NT2/D1 (cell line): ENCODE measurements at regions not wholly inside any gene's neighbourhood (a gene's known extent, or its start where the extent isn't known, plus 50 kb on each side); places are given as distances from the start of the nearest gene placed in this dataset.

Experiments
- DNase-seq: peaks from one replicate; pipeline ENCODE4 v3.0.0-alpha.2; 2011; ENCODE audit warnings: low read depth, low spot score
- H3K27me3 ChIP-seq: 2 replicates; pipeline ENCODE4 v1.6.0; 2011; ENCODE audit warnings: mild to moderate bottlenecking; ENCODE audit not compliant: insufficient read length, insufficient read depth
- H3K36me3 ChIP-seq: 2 replicates; pipeline ENCODE4 v1.6.1; 2011; ENCODE audit warnings: mild to moderate bottlenecking, low read length, mixed read lengths; ENCODE audit not compliant: insufficient read depth, insufficient read length
- H3K4me1 ChIP-seq: 2 replicates; pipeline ENCODE4 v1.5.1; 2011; ENCODE audit not compliant: insufficient read depth, insufficient read length
- H3K4me3 ChIP-seq: 2 replicates; pipeline ENCODE4 v1.5.1; 2011; ENCODE audit warnings: low read depth; ENCODE audit not compliant: insufficient read length
- H3K9ac ChIP-seq: 2 replicates; pipeline ENCODE4 v1.6.0; 2011; ENCODE audit warnings: low read depth; ENCODE audit not compliant: insufficient read length
- H3K9me3 ChIP-seq: 2 replicates; pipeline ENCODE4 v1.5.1; 2011; ENCODE audit warnings: mild to moderate bottlenecking, low read length; ENCODE audit not compliant: insufficient read depth
- SUZ12 ChIP-seq: IDR thresholded peaks from 2 replicates; pipeline ENCODE4 v1.6.1; 2011; ENCODE audit not compliant: insufficient read length, insufficient read depth; ENCODE audit errors: extremely low read depth
- YY1 ChIP-seq: IDR thresholded peaks from 2 replicates; pipeline ENCODE4 v1.6.1; 2011; ENCODE audit not compliant: insufficient read length, insufficient read depth
- ZNF274 ChIP-seq: IDR thresholded peaks from 2 replicates; pipeline ENCODE4 v1.6.1; 2011; ENCODE audit warnings: mild to moderate bottlenecking, low read depth, low read length

GRCh38 chr14:85420278-85420677, 109.7 kb upstream of the FLRT2 start:
- no peak for TF ChIP-seq YY1
- no peak for TF ChIP-seq SUZ12
- no peak for TF ChIP-seq ZNF274
- Histone ChIP-seq H3K4me3 (no peak overlapping the region), H3K9me3 (no peaks in the 10 kb centered on the region), H3K4me1 (no peaks in the 10 kb centered on the region), H3K9ac (no peak overlapping the region), H3K27me3 (no peaks in the 10 kb centered on the region), H3K36me3 (no peaks in the 10 kb centered on the region)
- no peak for DNase-seq

- no peak overlapping the region for H3K9ac ChIP-seq
- no peak for TF ChIP-seq SUZ12
- TF ChIP-seq YY1 = no peak
- no peak for TF ChIP-seq ZNF274
- no peaks in the 10 kb centered on the region for H3K27me3 ChIP-seq
- no peaks in the 10 kb centered on the region for H3K4me1 ChIP-seq
- no peak overlapping the region for H3K4me3 ChIP-seq
- no peak for DNase-seq
- no peaks in the 10 kb centered on the region for H3K36me3 ChIP-seq
- no peaks in the 10 kb centered on the region for H3K9me3 ChIP-seq
These were observed 109.2 kb upstream of the FLRT2 start for GRCh38 chr14:85420707-85421106.

GRCh38 chr14:85421186-85421877, 108.6 kb upstream of the FLRT2 start:
- no peaks in the 10 kb centered on the region for H3K27me3 ChIP-seq
- no peak for DNase-seq
- no peaks in the 10 kb centered on the region for H3K36me3 ChIP-seq
- no peaks in the 10 kb centered on the region for H3K4me1 ChIP-seq
- H3K9me3 ChIP-seq = no peaks in the 10 kb centered on the region
- H3K4me3 ChIP-seq = no peak overlapping the region
- TF ChIP-seq SUZ12 (no peak), YY1 (no peak), ZNF274 (no peak)
- no peak overlapping the region for H3K9ac ChIP-seq

- no peak for DNase-seq
- Histone ChIP-seq H3K9me3 (no peaks in the 10 kb centered on the region), H3K4me1 (no peaks in the 10 kb centered on the region), H3K9ac (no peak overlapping the region), H3K4me3 (no peak overlapping the region), H3K27me3 (no peaks in the 10 kb centered on the region), H3K36me3 (no peaks in the 10 kb centered on the region)
- TF ChIP-seq YY1 = no peak
- no peak for TF ChIP-seq ZNF274
- no peak for TF ChIP-seq SUZ12
These were observed 106.1 kb upstream of the FLRT2 start for GRCh38 chr14:85423889-85424288.

GRCh38 chr14:85425507-85425906, 104.4 kb upstream of the FLRT2 start:
- no peak for TF ChIP-seq YY1
- no peak for TF ChIP-seq ZNF274
- TF ChIP-seq SUZ12 = no peak
- H3K9me3 ChIP-seq = no peaks in the 10 kb centered on the region
- no peak overlapping the region for H3K9ac ChIP-seq
- H3K27me3 ChIP-seq = no peaks in the 10 kb centered on the region
- DNase-seq = no peak
- H3K4me3 ChIP-seq = no peak overlapping the region
- no peaks in the 10 kb centered on the region for H3K4me1 ChIP-seq
- H3K36me3 ChIP-seq = no peaks in the 10 kb centered on the region

GRCh38 chr14:85426068-85426935, 103.6 kb upstream of the FLRT2 start:
- Histone ChIP-seq H3K36me3 (no peaks in the 10 kb centered on the region), H3K4me3 (no peak overlapping the region), H3K9me3 (no peaks in the 10 kb centered on the region), H3K9ac (no peak overlapping the region), H3K27me3 (no peaks in the 10 kb centered on the region), H3K4me1 (no peaks in the 10 kb centered on the region)
- TF ChIP-seq YY1 = no peak
- no peak for TF ChIP-seq SUZ12
- TF ChIP-seq ZNF274 = no peak
- no peak for DNase-seq

GRCh38 chr14:85428926-85429325, 101.0 kb upstream of the FLRT2 start:
- H3K36me3 ChIP-seq = no peaks in the 10 kb centered on the region
- TF ChIP-seq YY1 (no peak), ZNF274 (no peak), SUZ12 (no peak)
- H3K9me3 ChIP-seq = no peaks in the 10 kb centered on the region
- H3K27me3 ChIP-seq = no peaks in the 10 kb centered on the region
- no peak overlapping the region for H3K9ac ChIP-seq
- H3K4me3 ChIP-seq = no peak overlapping the region
- no peaks in the 10 kb centered on the region for H3K4me1 ChIP-seq
- DNase-seq = no peak
